Endothelial cell of umbilical vein (primary cell): ENCODE measurements at regions not wholly inside any gene's neighbourhood (a gene's known extent, or its start where the extent isn't known, plus 50 kb on each side); places are given as distances from the start of the nearest gene placed in this dataset.

Experiments used
- BruUV-seq: library from RNA; stranded (reverse); fragments of 400-500 nt; replicated peaks from 2 replicates; lab custom pipeline; 2021; lab: Mats Ljungman, UMichigan
- CTCF ChIA-PET: fragments of 300-600, 350-600 bp; sonication (Branson Sonifier 250); formaldehyde crosslinking; loops from one replicate; lab custom pipeline; 2021; ENCODE audit warnings: antibody characterized with exemption, inconsistent platforms; lab: Charles Lee
- POLR2A ChIA-PET: fragments of 300-600, 350-600 bp; sonication (Branson Sonifier 250); formaldehyde crosslinking; loops from one replicate; lab custom pipeline; 2021; ENCODE audit warnings: antibody characterized with exemption, inconsistent platforms; lab: Charles Lee
- DNase-seq: peaks from one replicate; pipeline ENCODE4 v3.0.0-alpha.2; 2011; ENCODE audit warnings: low read depth, low spot score
- FAIRE-seq: peaks from 2 replicates; lab custom pipeline; 2011; peaks lifted over from hg19 to GRCh38; lab: Jason Lieb, UNC
- H2AFZ ChIP-seq: 2 replicates; pipeline ENCODE4 v1.6.0; 2012; ENCODE audit warnings: low read depth, low read length, control low read depth, inconsistent platforms
- H3K27ac ChIP-seq: 2 replicates; pipeline ENCODE4 v1.5.1; 2011; ENCODE audit warnings: low read depth, mild to moderate bottlenecking, control low read depth, low read length, moderate library complexity; ENCODE audit not compliant: insufficient read depth
- H3K27me3 ChIP-seq, 2 experiments: 2 replicates each; pipeline versions ENCODE4 v1.6.0 to v1.6.1; 2011; ENCODE audit warnings: low read length in 2 of 2, mixed read lengths in 1 of 2; ENCODE audit not compliant: control insufficient read depth in 2 of 2, insufficient read depth in 2 of 2
- H3K36me3 ChIP-seq, 2 experiments: 2 replicates in 1 of 2; 3 replicates in 1 of 2; pipeline ENCODE4 v1.5.1; 2011; ENCODE audit warnings: low read length in 2 of 2, mild to moderate bottlenecking in 1 of 2, moderate library complexity in 1 of 2; ENCODE audit not compliant: control insufficient read depth in 2 of 2, insufficient read depth in 2 of 2; ENCODE audit errors: extremely low read depth in 1 of 2
- H3K4me1 ChIP-seq: 3 replicates; pipeline ENCODE4 v1.5.1; 2011; ENCODE audit warnings: mild to moderate bottlenecking, low read length; ENCODE audit not compliant: control insufficient read depth, insufficient read depth; ENCODE audit errors: extremely low read depth
- H3K4me2 ChIP-seq: 2 replicates; pipeline ENCODE4 v1.6.1; 2011; ENCODE audit warnings: low read length, control low read depth, mixed read lengths; ENCODE audit not compliant: insufficient read depth
- H3K4me3 ChIP-seq, 3 experiments: fragments of 200-600 bp in 1 of 3; sonication (generic), shearing (Covaris generic) in 1 of 3; replicated peaks in 1 of 3; 2 replicates each; pipeline ENCODE4 v1.5.1; 2011 to 2016; ENCODE audit warnings: control low read depth in 3 of 3, low read length in 3 of 3, mild to moderate bottlenecking in 2 of 3, inconsistent platforms in 1 of 3, low read depth in 1 of 3, moderate library complexity in 1 of 3; ENCODE audit not compliant: insufficient read depth in 1 of 3
- H3K79me2 ChIP-seq: 2 replicates; pipeline ENCODE4 v1.6.0; 2012; ENCODE audit warnings: low read length, inconsistent platforms; ENCODE audit not compliant: control insufficient read depth, insufficient read depth
- H3K9ac ChIP-seq: replicated peaks from 2 replicates; pipeline ENCODE3; 2011; ENCODE audit warnings: low read length, control low read depth; ENCODE audit not compliant: insufficient read depth; ENCODE audit errors: extremely low read depth
- H3K9me1 ChIP-seq: replicated peaks from 3 replicates; pipeline ENCODE4 v1.6.0; 2011; ENCODE audit warnings: mild to moderate bottlenecking, low read length; ENCODE audit not compliant: control insufficient read depth, insufficient read depth; ENCODE audit errors: extremely low read depth
- H3K9me3 ChIP-seq: replicated peaks from 2 replicates; pipeline ENCODE4 v1.5.1; 2012; ENCODE audit warnings: low read length, inconsistent platforms; ENCODE audit not compliant: control insufficient read depth, insufficient read depth
- H4K20me1 ChIP-seq: replicated peaks from 2 replicates; pipeline ENCODE3; 2011; ENCODE audit warnings: mild to moderate bottlenecking, low read length; ENCODE audit not compliant: control insufficient read depth, insufficient read depth; ENCODE audit errors: extremely low read depth
- CTCF ChIP-seq, 2 donors: IDR thresholded peaks; 1 replicate in 1 of 2; 2 replicates in 1 of 2; pipeline ENCODE4 v1.5.1; 2011; ENCODE audit warnings: low read length in 2 of 2, mild to moderate bottlenecking in 2 of 2, moderate library complexity in 2 of 2, control low read depth in 1 of 2, inconsistent platforms in 1 of 2, low read depth in 1 of 2; ENCODE audit not compliant: insufficient read depth in 1 of 2; ENCODE audit errors: extremely low read depth in 1 of 2
- EZH2 ChIP-seq: IDR thresholded peaks from 2 replicates; pipeline ENCODE4 v1.6.1; 2012; ENCODE audit warnings: borderline replicate concordance, low read depth, mild to moderate bottlenecking, moderate library complexity, low read length, inconsistent platforms; ENCODE audit not compliant: severe bottlenecking
- FOS ChIP-seq: IDR thresholded peaks from 2 replicates; pipeline ENCODE4 v1.6.1; 2011; ENCODE audit warnings: mild to moderate bottlenecking, low read length, moderate library complexity, borderline replicate concordance; ENCODE audit not compliant: insufficient read depth
- GATA2 ChIP-seq: IDR thresholded peaks from 2 replicates; pipeline ENCODE4 v1.7.0; 2011; ENCODE audit warnings: low read depth, mild to moderate bottlenecking, moderate library complexity, mixed read lengths, low read length; ENCODE audit not compliant: insufficient read length, insufficient read depth
- JUN ChIP-seq: IDR thresholded peaks from 2 replicates; pipeline ENCODE4 v1.6.1; 2011; ENCODE audit warnings: borderline replicate concordance, low read depth; ENCODE audit not compliant: insufficient read length, insufficient read depth
- MAX ChIP-seq: IDR thresholded peaks from 2 replicates; pipeline ENCODE4 v1.6.1; 2011; ENCODE audit not compliant: insufficient read depth, insufficient read length
- MYC ChIP-seq: IDR thresholded peaks from one replicate; pipeline ENCODE4 v1.6.1; 2011; ENCODE audit warnings: mild to moderate bottlenecking, low read depth, low read length
- POLR2A ChIP-seq: IDR thresholded peaks from 2 replicates; pipeline ENCODE4 v1.6.1; 2012; ENCODE audit warnings: low read depth, mild to moderate bottlenecking, control low read depth, low read length
- POLR2AphosphoS5 ChIP-seq: IDR thresholded peaks from 2 replicates; pipeline ENCODE4 v1.6.1; 2012; ENCODE audit warnings: low read depth, mild to moderate bottlenecking, control low read depth, low read length, moderate library complexity; ENCODE audit not compliant: insufficient read depth
- dilution Hi-C: fragments of 300-500 bp; cut with MboI; formaldehyde crosslinking; loops from one replicate; pipeline ENCODE4 v1.15.0; 2019; ENCODE audit warnings: low sequenced_read_pairs; ENCODE audit not compliant: extremely low pct_ligation_motif_present
- intact Hi-C: fragments of 100-400 bp; cut with micrococcal nuclease; formaldehyde crosslinking; loops from one replicate; pipeline ENCODE4 v1.10.0; 2022

- Histone ChIP-seq H2AFZ (no peak overlapping the region), H3K9ac (no peak overlapping the region), H3K4me2 (no peak overlapping the region), H3K79me2 (no peaks in the 10 kb centered on the region), H3K27me3 (no peaks in the 10 kb centered on the region), H3K36me3 (no peaks in the 10 kb centered on the region), H3K9me1 (no peaks in the 10 kb centered on the region), H3K4me3 (no peak overlapping the region), H3K4me1 (no peaks in the 10 kb centered on the region), H4K20me1 (no peaks in the 10 kb centered on the region), H3K9me3 (no peaks in the 10 kb centered on the region), H3K27ac (no peak overlapping the region)
- intact Hi-C loops, result no loop called here
- no peak for FAIRE-seq
- POLR2A ChIA-PET, result no interaction called here
- TF ChIP-seq JUN (no peak), MAX (no peak), GATA2 (no peak), CTCF (IDR thresholded peaks at IDR 0.05; ENCODE audit: extremely low read depth in 1 of 2, insufficient read depth in 1 of 2, low read depth in 1 of 2, low read length in 2 of 2) (no peak), MYC (no peak), POLR2AphosphoS5 (no peak), POLR2A (no peak), EZH2 (no peak), FOS (no peak)
- DNase-seq, result no peak
- dilution Hi-C loops, result no loop called here
- CTCF ChIA-PET, result no interaction called here
- BruUV-seq, result no TSS peak
These were observed 264.1 kb upstream of the MEIS1 start for GRCh38 chr2:66170744-66171330.
